ENCODE measurements at regions not wholly inside any gene's neighbourhood (a gene's known extent, or its start where the extent isn't known, plus 50 kb on each side); places are given as distances from the start of the nearest gene placed in this dataset.

DNA sequence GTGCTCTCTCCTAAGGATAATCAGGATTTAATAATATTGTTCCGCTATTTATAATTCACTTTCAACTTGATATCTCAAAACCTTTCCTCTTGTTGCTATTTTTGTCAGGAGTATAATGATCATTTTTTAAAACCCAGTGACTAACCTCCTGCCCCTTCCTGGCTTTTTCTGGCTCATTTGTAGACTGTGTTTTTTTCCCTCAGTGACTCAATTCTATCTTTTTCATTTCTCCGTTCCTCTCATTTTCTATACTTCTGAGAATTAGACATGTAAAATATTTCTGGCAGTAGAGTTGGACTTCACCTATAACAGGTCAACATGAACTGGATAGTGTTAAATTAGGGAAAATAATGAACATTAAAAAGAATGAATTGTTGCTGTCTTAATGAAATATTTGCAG is 490.7 kb downstream of the EDEM1 start:
- TF ChIP-seq, protein P1, sequence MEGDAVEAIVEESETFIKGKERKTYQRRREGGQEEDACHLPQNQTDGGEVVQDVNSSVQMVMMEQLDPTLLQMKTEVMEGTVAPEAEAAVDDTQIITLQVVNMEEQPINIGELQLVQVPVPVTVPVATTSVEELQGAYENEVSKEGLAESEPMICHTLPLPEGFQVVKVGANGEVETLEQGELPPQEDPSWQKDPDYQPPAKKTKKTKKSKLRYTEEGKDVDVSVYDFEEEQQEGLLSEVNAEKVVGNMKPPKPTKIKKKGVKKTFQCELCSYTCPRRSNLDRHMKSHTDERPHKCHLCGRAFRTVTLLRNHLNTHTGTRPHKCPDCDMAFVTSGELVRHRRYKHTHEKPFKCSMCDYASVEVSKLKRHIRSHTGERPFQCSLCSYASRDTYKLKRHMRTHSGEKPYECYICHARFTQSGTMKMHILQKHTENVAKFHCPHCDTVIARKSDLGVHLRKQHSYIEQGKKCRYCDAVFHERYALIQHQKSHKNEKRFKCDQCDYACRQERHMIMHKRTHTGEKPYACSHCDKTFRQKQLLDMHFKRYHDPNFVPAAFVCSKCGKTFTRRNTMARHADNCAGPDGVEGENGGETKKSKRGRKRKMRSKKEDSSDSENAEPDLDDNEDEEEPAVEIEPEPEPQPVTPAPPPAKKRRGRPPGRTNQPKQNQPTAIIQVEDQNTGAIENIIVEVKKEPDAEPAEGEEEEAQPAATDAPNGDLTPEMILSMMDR (IDR thresholded peaks at IDR 0.05; ENCODE audit: borderline replicate concordance) = no peak

DNA sequence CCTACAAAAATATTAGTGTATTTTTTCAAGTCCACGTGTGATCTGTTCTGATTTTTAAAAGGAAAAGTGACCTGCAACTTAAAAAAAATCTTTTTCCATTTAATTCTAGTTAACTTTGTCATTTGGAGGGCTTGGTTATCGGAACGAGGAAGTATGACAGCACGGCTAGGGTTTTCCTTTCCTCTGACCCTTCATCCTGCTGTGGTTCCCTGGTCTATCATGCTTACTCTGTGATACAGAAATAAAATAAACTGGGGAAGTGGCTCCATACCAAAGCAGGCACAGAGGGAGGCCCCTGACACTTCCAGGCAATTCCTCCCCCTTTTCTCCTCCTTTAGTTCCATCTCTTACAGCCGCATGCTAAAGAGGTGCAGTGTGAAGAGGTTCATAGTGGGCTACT is 491.3 kb downstream of the EDEM1 start:
- TF ChIP-seq, protein P1 (IDR thresholded peaks at IDR 0.05; ENCODE audit: borderline replicate concordance) = no peak
- intact Hi-C loops (cut with micrococcal nuclease) = no loop called here
- H3K27ac ChIP-seq (replicated peaks) = no peak overlapping the region
- H3K27me3 ChIP-seq (ENCODE audit: low read depth) = no peaks in the 10 kb centered on the region
- no peak overlapping the region for H3K4me3 ChIP-seq
- no peak for DNase-seq
- H3K9me3 ChIP-seq (replicated peaks) = peaks cover 15% of the 10 kb centered on the region
- no peaks in the 10 kb centered on the region for H3K36me3 ChIP-seq
- no peaks in the 10 kb centered on the region for H3K4me1 ChIP-seq

More for the DNA sequence above, 490.7 kb downstream of the EDEM1 start:
- intact Hi-C loops (cut with micrococcal nuclease) = no loop called here
- Histone ChIP-seq H3K4me1 (no peaks in the 10 kb centered on the region), H3K27ac (replicated peaks) (no peak overlapping the region), H3K4me3 (no peak overlapping the region), H3K36me3 (no peaks in the 10 kb centered on the region), H3K9me3 (replicated peaks) (peaks cover 15% of the 10 kb centered on the region), H3K27me3 (ENCODE audit: low read depth) (no peaks in the 10 kb centered on the region)
- DNase-seq = no peak

- H3K4me3 ChIP-seq = no peak overlapping the region
- H3K27me3 ChIP-seq (ENCODE audit: low read depth) = no peaks in the 10 kb centered on the region
- H3K4me1 ChIP-seq = no peaks in the 10 kb centered on the region
- TF ChIP-seq, protein P1 (IDR thresholded peaks at IDR 0.05; ENCODE audit: borderline replicate concordance) = no peak
- no peaks in the 10 kb centered on the region for H3K36me3 ChIP-seq
- intact Hi-C loops (cut with micrococcal nuclease) = no loop called here
- H3K9me3 ChIP-seq (replicated peaks) = peaks cover 34% of the 10 kb centered on the region
- DNase-seq = no peak
- no peak overlapping the region for H3K27ac ChIP-seq (replicated peaks)
Observed at GRCh38 chr3:5687230-5687629, 499.7 kb downstream of the EDEM1 start.

DNA sequence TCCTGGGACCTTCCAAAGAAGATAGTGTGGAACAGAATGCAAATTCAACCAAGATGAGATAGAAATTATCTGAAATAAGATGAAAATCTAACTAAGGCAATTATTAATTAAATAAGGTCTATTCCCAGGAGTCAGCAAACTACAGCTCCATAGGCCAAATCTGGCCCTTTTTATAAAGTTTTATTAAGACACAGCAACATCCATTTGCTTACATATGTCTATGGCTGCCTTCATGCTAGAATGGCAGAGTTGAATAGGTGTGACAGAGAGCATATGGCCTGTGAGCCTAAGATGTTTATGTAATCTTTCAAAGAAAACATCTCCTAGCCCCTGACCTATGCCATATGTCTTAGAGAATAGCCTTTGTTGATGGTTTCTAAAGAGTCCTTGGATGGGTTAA is 503.0 kb downstream of the EDEM1 start:
- TF ChIP-seq, protein P1 (IDR thresholded peaks at IDR 0.05; ENCODE audit: borderline replicate concordance) = no peak
- no peak for DNase-seq
- intact Hi-C loops (cut with micrococcal nuclease) = no loop called here

GRCh38 chr3:5690904-5691532 is 503.5 kb downstream of the EDEM1 start:
- intact Hi-C loops (cut with micrococcal nuclease) = no loop called here
- TF ChIP-seq, protein P1 (IDR thresholded peaks at IDR 0.05; ENCODE audit: borderline replicate concordance) = no peak
- Histone ChIP-seq H3K36me3 (no peaks in the 10 kb centered on the region), H3K9me3 (replicated peaks) (peaks cover 34% of the 10 kb centered on the region), H3K27me3 (ENCODE audit: low read depth) (no peaks in the 10 kb centered on the region), H3K4me3 (no peak overlapping the region), H3K27ac (replicated peaks) (no peak overlapping the region), H3K4me1 (no peaks in the 10 kb centered on the region)
- no peak for DNase-seq

More for the DNA sequence above, 503.0 kb downstream of the EDEM1 start:
- Histone ChIP-seq H3K4me3 (no peak overlapping the region), H3K4me1 (no peaks in the 10 kb centered on the region), H3K27ac (replicated peaks) (no peak overlapping the region), H3K9me3 (replicated peaks) (peaks cover 34% of the 10 kb centered on the region), H3K36me3 (no peaks in the 10 kb centered on the region), H3K27me3 (ENCODE audit: low read depth) (no peaks in the 10 kb centered on the region)

All from left ventricle myocardium inferior (tissue), 1 donor.